ENCODE measurements at regions not wholly inside any gene's neighbourhood (a gene's known extent, or its start where the extent isn't known, plus 50 kb on each side); places are given as distances from the start of the nearest gene placed in this dataset.

- TF ChIP-seq CTCF (conservative IDR thresholded peaks at IDR 0.05; ENCODE audit: low read length): no peak
- H3K4me3 ChIP-seq (ENCODE audit: low read length): no peak overlapping the region
- DNase-seq (ENCODE audit: low read depth): no peak
These were observed 392.8 kb upstream of the NDST3 start for GRCh38 chr4:117641519-117641918.

- DNase-seq (ENCODE audit: low read depth): no peak
- no peak overlapping the region for H3K4me3 ChIP-seq (ENCODE audit: low read length)
- no peak for TF ChIP-seq CTCF (conservative IDR thresholded peaks at IDR 0.05; ENCODE audit: low read length)
These were observed 380.2 kb upstream of the NDST3 start for GRCh38 chr4:117654079-117654478.

- no peak for TF ChIP-seq CTCF (conservative IDR thresholded peaks at IDR 0.05; ENCODE audit: low read length)
- H3K4me3 ChIP-seq (ENCODE audit: low read length): no peak overlapping the region
- DNase-seq (ENCODE audit: low read depth): no peak
These were observed 373.6 kb upstream of the NDST3 start for GRCh38 chr4:117660668-117661067.

- H3K4me3 ChIP-seq (ENCODE audit: low read length): no peak overlapping the region
- no peak for TF ChIP-seq CTCF (conservative IDR thresholded peaks at IDR 0.05; ENCODE audit: low read length)
- DNase-seq (ENCODE audit: low read depth): no peak
These were observed 372.9 kb upstream of the NDST3 start for GRCh38 chr4:117661091-117662072.

GRCh38 chr4:117664706-117665444 lies 369.4 kb upstream of the NDST3 start:
- DNase-seq (ENCODE audit: low read depth): no peak
- no peak for TF ChIP-seq CTCF (conservative IDR thresholded peaks at IDR 0.05; ENCODE audit: low read length)
- H3K4me3 ChIP-seq (ENCODE audit: low read length): no peak overlapping the region

GRCh38 chr4:117676153-117676552 lies 358.1 kb upstream of the NDST3 start:
- no peak overlapping the region for H3K4me3 ChIP-seq (ENCODE audit: low read length)
- no peak for TF ChIP-seq CTCF (conservative IDR thresholded peaks at IDR 0.05; ENCODE audit: low read length)
- DNase-seq (ENCODE audit: low read depth): no peak
